HUES48 (cell line): ENCODE measurements at regions not wholly inside any gene's neighbourhood (a gene's known extent, or its start where the extent isn't known, plus 50 kb on each side); places are given as distances from the start of the nearest gene placed in this dataset.
"Not testable (repeated sequence)": the region's sequence is repeated elsewhere in the genome, so short reads cannot be mapped to it uniquely, and the experiment has no call there.

Experiments
- H3K27ac ChIP-seq: one replicate; pipeline ENCODE4 v1.7.0; 2013; ENCODE audit warnings: low read depth, low read length, inconsistent platforms
- H3K27me3 ChIP-seq: 2 replicates; pipeline ENCODE4 v1.6.1; 2013; ENCODE audit warnings: mild to moderate bottlenecking, low read length; ENCODE audit not compliant: control insufficient read depth, insufficient read depth
- H3K36me3 ChIP-seq: 2 replicates; pipeline ENCODE4 v1.6.1; 2013; ENCODE audit warnings: low read length; ENCODE audit not compliant: control insufficient read depth, insufficient read depth
- H3K4me1 ChIP-seq: 2 replicates; pipeline ENCODE4 v1.6.1; 2013; ENCODE audit warnings: mild to moderate bottlenecking, low read length; ENCODE audit not compliant: control insufficient read depth, insufficient read depth
- H3K4me3 ChIP-seq: 2 replicates; pipeline ENCODE4 v1.5.1; 2013; ENCODE audit warnings: mild to moderate bottlenecking, low read depth, low read length
- H3K9ac ChIP-seq: 2 replicates; pipeline ENCODE4 v1.6.1; 2013; ENCODE audit warnings: mild to moderate bottlenecking, low read depth, low read length, moderate library complexity
- H3K9me3 ChIP-seq: 2 replicates; pipeline ENCODE4 v1.6.1; 2013; ENCODE audit warnings: low read length; ENCODE audit not compliant: control insufficient read depth, insufficient read depth

GRCh38 chr4:158450741-158451140 is 70.9 kb upstream of the RXFP1 start:
- Histone ChIP-seq H3K9me3 (no peaks in the 10 kb centered on the region), H3K36me3 (no peaks in the 10 kb centered on the region), H3K4me3 (no peak overlapping the region), H3K9ac (no peak overlapping the region), H3K27ac (no peak overlapping the region), H3K4me1 (no peaks in the 10 kb centered on the region), H3K27me3 (no peaks in the 10 kb centered on the region)

DNA sequence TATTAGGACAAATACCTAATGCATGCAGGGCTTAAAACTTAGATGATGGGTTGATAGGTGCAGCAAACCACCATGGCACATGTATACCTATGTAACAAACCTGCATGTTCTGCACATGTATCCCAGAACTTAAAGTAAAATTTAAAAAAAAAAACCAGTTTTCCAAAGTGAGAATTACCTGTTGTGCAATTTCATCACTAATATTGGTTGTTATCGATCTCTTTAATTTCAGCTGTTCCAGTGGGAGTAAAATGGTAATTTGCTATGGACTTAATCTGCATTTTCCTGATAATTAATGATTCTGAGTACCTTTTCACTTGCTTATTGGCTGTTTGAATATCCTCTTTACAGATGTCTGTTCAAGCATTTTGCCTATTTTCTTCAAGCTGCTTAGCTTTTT is 69.6 kb upstream of the RXFP1 start:
- not testable (repeated sequence) for H3K27ac ChIP-seq, H3K9ac ChIP-seq, H3K36me3 ChIP-seq

GRCh38 chr4:158458271-158458895 is 63.3 kb upstream of the RXFP1 start:
- Histone ChIP-seq H3K9ac (no peak overlapping the region), H3K4me3 (no peak overlapping the region), H3K9me3 (no peaks in the 10 kb centered on the region), H3K36me3 (no peaks in the 10 kb centered on the region), H3K4me1 (no peaks in the 10 kb centered on the region), H3K27me3 (no peaks in the 10 kb centered on the region), H3K27ac (no peak overlapping the region)

More for the DNA sequence above, 69.6 kb upstream of the RXFP1 start:
- H3K9me3 ChIP-seq, H3K4me1 ChIP-seq, H3K4me3 ChIP-seq, H3K27me3 ChIP-seq: not testable (repeated sequence)

- H3K27ac ChIP-seq: no peak overlapping the region
- no peaks in the 10 kb centered on the region for H3K4me1 ChIP-seq
- no peak overlapping the region for H3K4me3 ChIP-seq
- no peak overlapping the region for H3K9ac ChIP-seq
- no peaks in the 10 kb centered on the region for H3K36me3 ChIP-seq
- H3K9me3 ChIP-seq: no peaks in the 10 kb centered on the region
- no peaks in the 10 kb centered on the region for H3K27me3 ChIP-seq
These were observed 62.4 kb upstream of the RXFP1 start for GRCh38 chr4:158459085-158459820.

GRCh38 chr4:158461336-158461735 is 60.3 kb upstream of the RXFP1 start:
- Histone ChIP-seq H3K9ac (no peak overlapping the region), H3K36me3 (no peaks in the 10 kb centered on the region), H3K4me3 (no peak overlapping the region), H3K4me1 (no peaks in the 10 kb centered on the region), H3K27ac (no peak overlapping the region), H3K27me3 (no peaks in the 10 kb centered on the region), H3K9me3 (no peaks in the 10 kb centered on the region)

GRCh38 chr4:158462611-158463010 is 59.1 kb upstream of the RXFP1 start:
- Histone ChIP-seq H3K27me3 (no peaks in the 10 kb centered on the region), H3K27ac (no peak overlapping the region), H3K9me3 (no peaks in the 10 kb centered on the region), H3K4me1 (no peaks in the 10 kb centered on the region), H3K36me3 (no peaks in the 10 kb centered on the region), H3K9ac (no peak overlapping the region), H3K4me3 (no peak overlapping the region)
